ENCODE measurements at regions not wholly inside any gene's neighbourhood (a gene's known extent, or its start where the extent isn't known, plus 50 kb on each side); places are given as distances from the start of the nearest gene placed in this dataset.
"Not testable (repeated sequence)": the region's sequence is repeated elsewhere in the genome, so short reads cannot be mapped to it uniquely, and the experiment has no call there.

DNA sequence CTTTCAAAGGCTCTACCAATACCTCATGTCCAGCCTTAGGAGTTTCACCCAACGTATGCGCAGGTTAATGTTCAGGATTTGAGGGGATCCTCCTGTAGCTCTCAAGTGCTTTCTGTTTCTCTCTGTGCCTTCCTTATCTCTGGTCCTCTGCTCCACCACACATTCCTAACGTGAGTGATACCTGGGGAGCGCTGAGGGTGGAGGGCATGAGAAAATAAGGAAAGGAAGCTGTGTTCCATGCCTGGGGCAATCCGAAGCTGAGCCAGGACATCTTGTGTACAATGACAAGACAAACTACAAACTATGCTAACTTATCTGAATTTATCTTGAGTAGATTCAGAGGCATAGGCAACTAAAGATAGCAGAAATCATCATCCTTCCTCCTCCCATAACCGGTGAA is 136.4 kb downstream of the SST start:
- DNase-seq = no peak

GRCh38 chr3:187531831-187532230 is 138.4 kb downstream of the SST start:
- DNase-seq = no peak

GRCh38 chr3:187522890-187523289 is 147.3 kb downstream of the SST start:
- no peak for DNase-seq

DNA sequence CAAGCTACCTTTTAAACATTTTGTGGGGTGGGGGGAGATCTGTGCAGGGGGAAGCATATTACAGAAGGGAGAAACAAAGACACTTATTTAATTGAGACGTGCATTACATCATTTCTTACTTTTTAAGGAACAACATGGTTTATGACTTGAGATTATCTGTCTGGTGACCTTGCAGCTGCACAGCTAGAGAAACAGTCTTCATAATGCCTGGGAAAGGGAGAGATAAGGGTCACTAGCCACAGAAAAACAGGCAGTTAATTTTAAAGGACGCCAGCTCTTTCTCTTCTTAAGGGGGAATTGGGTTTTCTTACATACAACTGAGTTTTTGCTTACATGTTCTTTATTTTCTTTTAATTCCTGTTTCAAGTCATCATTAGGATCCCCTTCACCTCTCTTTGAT is 147.9 kb downstream of the SST start:
- DNase-seq = no peak

- no peak for DNase-seq
Observed at GRCh38 chr3:187521546-187521945, 148.6 kb downstream of the SST start.

DNA sequence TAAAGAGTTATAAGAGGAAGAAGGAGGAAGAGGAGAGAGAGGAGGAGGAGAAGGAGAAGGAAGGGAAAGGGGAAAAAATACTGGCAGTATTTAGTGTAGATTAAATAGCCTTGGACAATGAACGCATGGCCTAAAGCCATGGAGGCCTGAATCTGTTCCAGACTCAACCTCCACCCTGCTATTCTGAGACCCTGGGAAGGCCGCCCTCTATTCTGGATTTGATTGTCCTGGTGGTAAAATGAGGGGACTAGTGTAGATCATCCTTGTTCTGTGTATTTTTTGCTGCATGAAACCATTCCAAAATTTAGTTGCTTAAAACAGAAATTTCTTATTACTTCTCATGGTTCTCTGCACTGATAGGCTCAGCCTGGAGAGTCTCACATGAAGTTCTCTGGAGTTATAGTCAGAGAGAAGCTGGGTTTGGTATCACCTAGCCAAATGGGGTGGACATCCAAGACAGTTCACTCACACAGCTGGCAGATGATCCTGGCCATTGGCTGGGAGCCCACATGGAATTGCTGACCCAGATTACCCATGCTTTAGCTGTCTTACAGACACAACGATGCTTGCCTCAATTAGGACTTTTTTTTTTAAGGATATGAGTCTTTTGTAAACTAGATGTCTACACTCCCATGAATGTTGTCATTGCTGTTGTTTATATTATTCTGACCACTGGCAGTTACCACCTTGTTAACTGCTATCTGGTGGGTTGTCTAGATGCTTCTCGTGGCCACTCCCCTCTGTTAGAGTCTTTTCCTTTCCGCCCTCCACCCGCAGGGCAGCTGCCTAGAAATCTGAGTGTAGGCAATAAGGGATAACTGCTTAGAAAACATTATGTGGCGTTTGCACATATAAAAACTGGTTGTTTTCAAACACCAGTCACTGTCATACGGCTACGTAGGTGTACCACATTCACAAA is 149.9 kb downstream of the SST start:
- DNase-seq = no peak

GRCh38 chr3:187519428-187519890 is 150.7 kb downstream of the SST start:
- DNase-seq = no peak

GRCh38 chr3:187518616-187519015 is 150.4 kb downstream of the RTP4 start:
- DNase-seq = no peak

DNA sequence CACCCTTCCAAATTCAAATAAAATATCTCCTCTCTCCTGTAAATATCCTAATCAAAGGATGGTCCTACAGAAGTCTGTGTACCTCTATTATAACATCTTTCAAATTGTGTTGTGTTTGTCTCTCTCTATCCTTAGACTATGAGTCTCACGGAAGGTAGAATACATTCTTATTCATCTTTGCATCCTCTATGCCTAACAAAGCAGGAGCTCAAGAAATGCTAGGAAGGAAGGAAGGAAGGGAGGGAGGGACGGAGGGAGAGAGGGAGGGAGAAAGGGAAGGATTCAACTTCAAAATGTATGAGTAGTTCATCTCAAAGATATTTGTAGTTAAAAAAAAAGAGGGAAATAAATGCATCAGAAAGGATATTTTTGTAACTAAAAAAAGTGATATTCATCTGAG is 150.0 kb downstream of the RTP4 start:
- no peak for DNase-seq

DNA sequence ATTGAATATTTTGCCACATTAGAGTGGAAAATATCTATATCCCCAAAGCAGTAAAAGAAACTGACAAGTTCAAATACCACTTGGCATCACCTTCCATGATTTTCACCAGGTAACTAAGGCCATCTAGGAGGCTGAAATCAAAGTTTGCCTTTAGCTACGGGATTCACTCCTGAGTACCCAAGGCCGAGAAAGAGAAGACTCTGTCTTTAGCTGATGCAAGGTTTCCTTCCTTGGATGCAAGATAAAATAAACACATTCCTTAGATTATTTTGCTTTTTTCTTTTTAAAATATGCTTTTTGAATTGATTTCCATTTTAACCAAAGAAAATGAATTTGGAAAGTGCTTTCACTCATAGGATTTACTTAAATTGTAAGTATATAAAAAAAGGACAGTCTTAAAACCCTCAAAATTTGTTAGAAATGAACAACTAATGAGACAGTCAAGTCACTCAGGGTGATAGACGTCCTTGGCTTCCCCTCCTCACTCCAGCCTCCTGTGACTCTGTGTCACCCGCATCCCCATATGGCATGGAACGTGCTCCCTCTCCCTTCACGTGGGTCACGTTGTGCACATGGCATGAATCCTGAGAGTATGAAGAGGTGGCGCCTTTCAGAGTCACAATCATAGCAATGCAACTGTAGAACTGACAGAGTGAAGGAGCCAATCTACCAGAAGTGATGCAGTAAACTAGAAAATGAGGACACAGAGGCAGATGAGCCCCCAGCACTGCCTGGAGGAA is 148.4 kb downstream of the RTP4 start:
- no peak for DNase-seq

DNA sequence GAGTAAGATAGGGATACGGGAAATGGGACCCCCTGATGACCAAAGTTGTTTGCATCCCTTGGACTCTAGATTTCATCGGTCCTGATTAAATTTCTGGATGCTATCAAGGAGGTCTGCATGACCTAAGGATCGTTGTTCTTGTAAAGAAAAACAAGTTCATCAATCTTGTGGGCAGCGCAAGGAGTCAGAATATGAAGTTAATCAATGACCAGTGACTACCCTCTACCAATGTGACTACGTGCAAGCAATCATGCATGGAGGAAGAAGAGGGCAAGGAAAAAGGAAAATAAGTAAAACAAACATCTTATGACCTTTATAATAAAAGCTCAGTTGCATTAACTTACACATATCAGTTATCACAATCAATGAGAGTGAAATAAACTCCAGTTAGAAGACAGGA is 139.7 kb downstream of the RTP4 start:
- DNase-seq = no peak

- DNase-seq = no peak
Observed at GRCh38 chr3:187507266-187507665, 139.1 kb downstream of the RTP4 start.

DNA sequence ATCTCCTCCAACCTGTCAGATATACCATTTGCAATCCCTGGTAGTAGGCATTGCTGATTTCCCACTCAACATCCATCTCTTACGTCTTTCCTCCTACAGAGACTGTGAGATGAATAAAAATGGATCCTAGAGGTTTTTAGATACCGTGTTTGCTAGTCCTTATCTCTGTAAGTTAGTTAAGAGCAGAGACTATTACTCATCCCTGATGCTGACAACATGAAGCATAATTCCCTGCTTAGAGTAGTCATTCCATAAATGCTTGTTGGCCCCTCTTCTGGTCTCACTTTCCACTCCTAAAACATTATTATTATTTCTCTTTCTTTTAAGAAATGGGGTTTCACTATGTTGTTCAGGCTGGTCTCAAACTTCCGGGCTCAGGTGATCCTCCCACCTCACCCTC is 136.2 kb downstream of the RTP4 start:
- DNase-seq = no peak

DNA sequence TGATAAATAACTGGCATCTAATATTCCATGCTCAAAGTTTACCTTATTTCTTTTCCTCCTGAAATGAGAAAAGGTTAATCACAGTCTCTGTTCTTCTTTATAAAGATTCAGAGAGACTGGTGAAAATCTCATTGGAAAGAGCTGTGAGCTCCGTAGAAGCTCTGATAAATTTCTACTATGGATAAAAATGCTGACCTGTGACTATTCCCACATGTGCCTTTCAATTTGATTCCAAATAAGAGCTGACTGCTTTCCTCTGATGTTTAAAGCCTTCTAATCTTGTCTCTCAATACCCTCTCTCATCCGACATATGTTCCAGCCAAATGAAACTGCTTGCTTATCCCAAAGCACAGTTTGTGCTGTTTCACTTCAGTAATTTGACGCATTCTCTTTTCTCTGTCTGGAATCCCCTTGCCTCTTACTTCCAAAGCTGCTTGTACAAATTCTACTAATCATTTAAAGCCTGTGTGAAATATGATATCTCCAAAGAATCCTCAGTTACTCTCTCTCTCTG is 130.1 kb downstream of the RTP4 start:
- no peak for DNase-seq

DNA sequence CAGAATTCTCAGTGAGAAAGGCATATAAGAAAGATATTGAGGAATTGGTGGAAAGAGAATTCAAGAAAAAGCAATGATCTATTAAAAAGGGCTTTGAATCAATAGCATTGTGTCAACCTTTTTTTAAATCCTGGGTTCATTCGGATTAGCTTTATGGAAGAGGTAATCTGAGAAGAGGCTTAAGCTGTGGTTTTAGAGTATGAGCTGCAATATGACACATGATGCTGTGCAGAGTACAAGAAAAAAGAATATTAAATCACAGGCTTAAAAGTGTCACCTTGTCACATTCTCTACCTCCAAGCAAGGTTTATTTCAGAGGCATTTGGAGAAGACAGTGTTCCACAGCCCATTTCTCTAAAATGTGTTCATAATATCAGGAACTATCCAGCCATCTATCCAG is 128.9 kb downstream of the RTP4 start:
- DNase-seq = no peak

- DNase-seq = not testable (repeated sequence)
Observed at GRCh38 chr3:187494056-187494455, 125.9 kb downstream of the RTP4 start.

GRCh38 chr3:187491371-187491770 is 123.2 kb downstream of the RTP4 start:
- no peak for DNase-seq

GRCh38 chr3:187490366-187490765 is 122.2 kb downstream of the RTP4 start:
- DNase-seq = no peak

- DNase-seq = no peak
Observed at GRCh38 chr3:187484547-187485295, 116.5 kb downstream of the RTP4 start.

DNA sequence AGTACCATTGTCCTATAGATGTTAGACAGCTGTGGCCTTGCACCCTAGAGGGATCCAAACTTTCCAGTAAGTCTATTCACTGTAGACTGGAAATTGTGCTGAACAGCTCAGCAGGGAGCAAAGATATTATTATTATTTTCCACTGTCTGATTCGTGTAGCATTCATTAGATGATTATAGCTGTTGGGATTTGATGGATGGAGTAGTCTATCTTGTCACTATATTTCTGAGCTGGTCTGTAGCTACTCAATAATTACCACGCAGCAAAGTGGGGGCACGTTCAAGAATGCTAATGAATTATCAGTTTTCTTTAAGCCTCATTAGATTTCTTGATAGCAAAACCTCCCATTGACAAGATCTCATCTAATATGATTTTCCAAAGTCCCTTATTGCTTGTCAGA is 113.2 kb downstream of the RTP4 start:
- DNase-seq = no peak

GRCh38 chr3:187475613-187476012 is 107.4 kb downstream of the RTP4 start:
- not testable (repeated sequence) for DNase-seq

GRCh38 chr3:187473778-187474406 is 105.7 kb downstream of the RTP4 start:
- DNase-seq = no peak

DNA sequence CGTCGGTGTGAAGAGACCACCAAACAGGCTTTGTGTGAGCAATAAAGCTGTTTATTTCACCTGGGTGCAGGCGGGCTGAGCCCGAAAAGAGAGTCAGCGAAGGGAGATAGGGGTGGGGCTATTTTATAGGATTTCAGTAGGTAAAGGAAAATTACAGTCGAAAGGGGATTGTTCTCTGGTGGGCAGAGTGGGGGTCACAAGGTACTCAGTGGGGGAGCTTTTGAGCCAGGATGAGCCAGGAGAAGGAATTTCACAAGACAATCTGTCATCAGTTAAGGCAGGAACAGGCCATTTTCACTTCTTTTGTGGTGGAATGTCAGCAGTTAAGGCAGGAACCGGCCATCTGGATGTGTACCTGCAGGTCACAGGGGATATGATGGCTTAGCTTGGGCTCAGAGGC is 98.1 kb downstream of the RTP4 start:
- DNase-seq = not testable (repeated sequence)

Data from NCI-H510A (cell line).